ENCODE measurements at regions not wholly inside any gene's neighbourhood (a gene's known extent, or its start where the extent isn't known, plus 50 kb on each side); places are given as distances from the start of the nearest gene placed in this dataset.

GRCh38 chr10:109432281-109432680 lies 491.0 kb downstream of the XPNPEP1 start:
- TF ChIP-seq POLR2A (IDR thresholded peaks at IDR 0.05; ENCODE audit: low read depth, low read length) (no peak), POLR2AphosphoS5 (IDR thresholded peaks at IDR 0.05; ENCODE audit: low read depth, low read length) (no peak)
